BJ (cell line): ENCODE measurements at regions not wholly inside any gene's neighbourhood (a gene's known extent, or its start where the extent isn't known, plus 50 kb on each side); places are given as distances from the start of the nearest gene placed in this dataset.

Experiments
- CTCF ChIA-PET: fragments of 350-600 bp; formaldehyde crosslinking; extraction: SDS; loops from one replicate; lab custom pipeline; 2021; ENCODE audit warnings: antibody characterized with exemption, inconsistent platforms; lab: Yijun Ruan, JAX
- POLR2A ChIA-PET: fragments of 300-600 bp; sonication (Branson Sonifier 250); formaldehyde crosslinking; extraction: SDS; loops from one replicate; lab custom pipeline; 2021; ENCODE audit warnings: antibody characterized with exemption; lab: Charles Lee
- DNase-seq: peaks from one replicate; pipeline ENCODE4 v3.0.0-alpha.2; 2011; ENCODE audit warnings: low read depth
- H3K27me3 ChIP-seq: 2 replicates; pipeline ENCODE4 v1.6.0; 2011; ENCODE audit warnings: low read length; ENCODE audit not compliant: control insufficient read depth, insufficient read depth
- H3K36me3 ChIP-seq: 2 replicates; pipeline ENCODE4 v1.5.1; 2011; ENCODE audit warnings: low read length; ENCODE audit not compliant: control insufficient read depth, insufficient read depth
- H3K4me3 ChIP-seq: 2 replicates; pipeline ENCODE4 v1.5.1; 2011; ENCODE audit warnings: low read depth, mild to moderate bottlenecking, control low read depth, low read length
- TF ChIP-seq, protein P1 (sequence below): IDR thresholded peaks from 2 replicates; pipeline ENCODE4 v1.5.1; 2011; ENCODE audit warnings: low read depth, mild to moderate bottlenecking, control low read depth, inconsistent platforms, low read length, moderate library complexity; ENCODE audit not compliant: insufficient read depth

DNA sequence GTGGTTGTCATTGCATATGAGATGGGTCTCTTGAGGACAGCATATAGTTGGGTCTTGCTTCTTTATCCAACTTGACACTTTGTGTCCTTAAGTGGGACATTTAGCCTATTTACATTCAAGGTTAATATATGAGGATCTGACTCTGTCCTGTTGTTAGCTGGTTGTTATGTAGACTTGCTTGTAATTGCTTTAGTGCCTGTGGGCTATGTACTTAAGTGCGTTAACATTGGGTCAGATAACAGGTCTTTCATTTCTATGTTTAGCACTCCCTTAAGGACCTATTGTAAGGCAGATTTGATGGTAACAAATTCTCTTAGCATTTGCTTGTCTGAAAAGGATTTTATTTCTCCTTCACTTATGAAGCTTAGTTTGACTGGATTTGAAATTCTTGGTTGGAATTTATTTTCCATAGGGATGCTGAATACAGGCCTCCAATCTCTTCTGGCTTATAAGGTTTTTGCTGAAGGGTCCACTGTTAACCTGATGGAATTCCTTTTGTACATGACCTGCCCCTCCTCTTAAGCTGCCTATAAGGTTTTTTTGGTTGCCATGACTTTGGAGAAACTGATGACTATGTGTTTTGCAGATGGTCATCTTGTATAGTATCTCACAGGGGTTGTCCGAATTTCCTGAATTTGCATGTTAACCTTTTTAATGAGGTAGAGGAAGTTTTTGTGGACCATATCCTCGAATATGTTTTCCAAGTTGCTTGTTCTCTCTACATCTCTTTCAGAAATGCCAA lies 162.0 kb downstream of the NKX6-1 start:
- POLR2A ChIA-PET, result no interaction called here
- no peaks in the 10 kb centered on the region for H3K36me3 ChIP-seq
- DNase-seq, result no peak
- no peaks in the 10 kb centered on the region for H3K27me3 ChIP-seq
- H3K4me3 ChIP-seq, result no peak overlapping the region
- TF ChIP-seq, protein P1, sequence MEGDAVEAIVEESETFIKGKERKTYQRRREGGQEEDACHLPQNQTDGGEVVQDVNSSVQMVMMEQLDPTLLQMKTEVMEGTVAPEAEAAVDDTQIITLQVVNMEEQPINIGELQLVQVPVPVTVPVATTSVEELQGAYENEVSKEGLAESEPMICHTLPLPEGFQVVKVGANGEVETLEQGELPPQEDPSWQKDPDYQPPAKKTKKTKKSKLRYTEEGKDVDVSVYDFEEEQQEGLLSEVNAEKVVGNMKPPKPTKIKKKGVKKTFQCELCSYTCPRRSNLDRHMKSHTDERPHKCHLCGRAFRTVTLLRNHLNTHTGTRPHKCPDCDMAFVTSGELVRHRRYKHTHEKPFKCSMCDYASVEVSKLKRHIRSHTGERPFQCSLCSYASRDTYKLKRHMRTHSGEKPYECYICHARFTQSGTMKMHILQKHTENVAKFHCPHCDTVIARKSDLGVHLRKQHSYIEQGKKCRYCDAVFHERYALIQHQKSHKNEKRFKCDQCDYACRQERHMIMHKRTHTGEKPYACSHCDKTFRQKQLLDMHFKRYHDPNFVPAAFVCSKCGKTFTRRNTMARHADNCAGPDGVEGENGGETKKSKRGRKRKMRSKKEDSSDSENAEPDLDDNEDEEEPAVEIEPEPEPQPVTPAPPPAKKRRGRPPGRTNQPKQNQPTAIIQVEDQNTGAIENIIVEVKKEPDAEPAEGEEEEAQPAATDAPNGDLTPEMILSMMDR, result no peak
- CTCF ChIA-PET, result interaction anchor here (0.6 to 0.7 kb wide), 2 partner anchors 191 to 738 kb away, joined by 3 read pairs; no protein-coding TSS in a partner anchor

DNA sequence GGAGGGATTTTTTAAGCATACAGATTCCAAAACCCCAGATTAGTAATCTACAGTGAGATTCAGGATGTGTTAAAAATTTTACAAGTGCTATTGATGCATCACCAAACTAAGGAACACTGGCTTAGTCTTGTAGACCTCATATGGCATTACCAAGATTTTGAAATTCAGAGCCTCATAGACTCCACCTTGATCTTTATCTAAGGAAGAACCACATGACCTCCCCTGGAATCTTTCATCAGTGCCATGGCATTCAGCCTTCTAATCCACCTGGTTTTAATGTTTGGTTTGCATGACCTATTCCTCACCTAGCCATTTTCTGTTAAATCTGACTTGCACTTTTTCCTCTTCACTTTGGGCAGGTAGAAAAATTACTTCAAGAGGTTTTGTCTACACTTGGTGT lies 171.6 kb downstream of the NKX6-1 start:
- Histone ChIP-seq H3K27me3 (no peaks in the 10 kb centered on the region), H3K36me3 (no peaks in the 10 kb centered on the region), H3K4me3 (no peak overlapping the region)
- TF ChIP-seq, protein P1, result no peak
- DNase-seq, result no peak
- ChIA-PET POLR2A (no interaction called here), CTCF (no interaction called here)

DNA sequence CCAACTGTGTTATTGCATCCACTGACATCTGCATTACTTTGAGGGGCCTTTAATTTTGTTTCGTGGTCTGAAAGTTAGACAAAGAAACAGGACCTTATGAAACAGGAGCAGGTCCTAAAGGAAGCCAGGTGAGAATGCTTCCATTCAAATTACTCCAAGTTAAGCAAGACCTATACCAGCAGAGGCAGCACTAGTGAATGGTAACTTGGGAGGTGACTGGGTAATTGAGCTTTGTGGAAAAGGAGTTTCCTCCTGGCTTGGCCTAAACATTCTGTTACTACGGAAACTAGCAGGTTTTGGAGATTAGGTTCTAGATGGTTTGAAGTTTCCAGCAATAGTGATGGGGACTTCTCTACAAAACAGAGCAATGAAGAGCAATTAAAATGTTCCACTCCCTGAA lies 173.5 kb downstream of the NKX6-1 start:
- no peak for DNase-seq
- no peaks in the 10 kb centered on the region for H3K27me3 ChIP-seq
- ChIA-PET CTCF (no interaction called here), POLR2A (no interaction called here)
- TF ChIP-seq, protein P1, result no peak
- H3K4me3 ChIP-seq, result no peak overlapping the region
- no peaks in the 10 kb centered on the region for H3K36me3 ChIP-seq

DNA sequence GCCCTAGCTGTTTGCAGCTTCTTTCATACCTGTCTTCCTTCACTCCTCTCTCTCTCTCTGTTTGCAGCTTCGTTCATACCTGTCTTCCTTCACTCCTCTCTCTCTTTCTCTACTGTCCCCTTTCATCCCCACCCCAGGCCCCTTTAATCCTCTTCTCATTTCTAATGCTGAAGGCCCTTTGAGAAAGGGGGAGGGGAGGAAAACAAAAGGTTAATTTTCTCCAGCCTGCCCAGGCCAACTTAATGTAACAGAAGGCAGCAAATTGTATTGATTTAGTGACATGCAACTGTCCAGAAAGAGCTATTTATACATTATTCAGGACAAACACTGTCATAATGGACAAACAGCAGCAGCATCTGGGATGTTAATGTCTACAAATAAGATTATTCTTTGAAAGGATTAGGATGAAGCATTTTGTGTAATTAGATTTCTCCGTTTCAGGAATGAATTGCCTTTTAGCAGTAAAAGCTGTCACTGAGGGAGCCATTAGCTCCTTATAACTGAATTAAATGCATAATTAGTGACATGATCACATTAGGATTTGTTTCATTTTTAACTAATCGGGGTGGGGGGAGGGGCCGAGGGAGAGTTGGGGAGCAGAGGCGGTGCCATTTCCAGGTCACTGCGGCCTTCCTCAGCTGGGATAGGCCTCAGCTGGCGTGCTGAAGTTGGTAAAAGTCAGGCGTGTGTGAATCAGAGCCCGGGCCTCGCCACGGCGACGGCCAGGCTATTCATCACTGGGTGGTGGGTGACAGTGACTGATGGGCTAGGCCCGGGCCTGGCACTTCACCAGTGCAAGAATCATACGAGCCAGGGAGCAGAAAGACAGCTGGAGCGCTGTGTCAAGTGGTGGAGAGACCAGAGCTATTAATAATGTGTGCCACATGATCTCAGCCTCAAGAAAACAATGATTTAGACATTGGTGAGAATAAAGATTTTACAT lies 174.5 kb downstream of the NKX6-1 start:
- CTCF ChIA-PET, result no interaction called here
- H3K27me3 ChIP-seq, result no peaks in the 10 kb centered on the region
- POLR2A ChIA-PET, result no interaction called here
- H3K4me3 ChIP-seq, result no peak overlapping the region
- no peaks in the 10 kb centered on the region for H3K36me3 ChIP-seq
- TF ChIP-seq, protein P1, result no peak
- no peak for DNase-seq

DNA sequence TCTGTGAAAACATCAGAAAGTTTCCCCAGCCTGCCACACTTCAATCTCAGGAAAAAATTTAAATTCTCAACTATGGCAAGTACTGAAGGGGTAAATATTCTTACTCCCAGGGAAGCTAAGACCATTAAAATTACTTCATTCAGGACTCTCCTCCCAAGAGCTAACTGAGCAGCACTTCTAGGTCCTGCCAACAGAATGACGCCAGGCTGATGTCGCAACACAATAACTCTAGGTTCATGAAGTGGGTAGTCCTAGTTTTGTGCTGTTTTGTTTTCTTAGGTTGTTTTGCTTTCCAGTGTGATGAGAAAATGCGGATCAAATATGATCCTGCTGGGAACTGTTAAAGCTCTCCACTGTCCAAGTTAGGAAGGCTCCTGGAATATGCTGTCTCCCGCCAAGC lies 180.0 kb downstream of the NKX6-1 start:
- TF ChIP-seq, protein P1, result no peak
- POLR2A ChIA-PET, result no interaction called here
- no peaks in the 10 kb centered on the region for H3K27me3 ChIP-seq
- CTCF ChIA-PET, result no interaction called here
- no peaks in the 10 kb centered on the region for H3K36me3 ChIP-seq
- no peak overlapping the region for H3K4me3 ChIP-seq
- DNase-seq, result no peak
